RPMI7951 (cell line): ENCODE measurements at regions not wholly inside any gene's neighbourhood (a gene's known extent, or its start where the extent isn't known, plus 50 kb on each side); places are given as distances from the start of the nearest gene placed in this dataset.

Source experiments
- DNase-seq: peaks from one replicate; pipeline ENCODE4 v3.0.0-alpha.2; 2012; ENCODE audit warnings: low read depth

DNA sequence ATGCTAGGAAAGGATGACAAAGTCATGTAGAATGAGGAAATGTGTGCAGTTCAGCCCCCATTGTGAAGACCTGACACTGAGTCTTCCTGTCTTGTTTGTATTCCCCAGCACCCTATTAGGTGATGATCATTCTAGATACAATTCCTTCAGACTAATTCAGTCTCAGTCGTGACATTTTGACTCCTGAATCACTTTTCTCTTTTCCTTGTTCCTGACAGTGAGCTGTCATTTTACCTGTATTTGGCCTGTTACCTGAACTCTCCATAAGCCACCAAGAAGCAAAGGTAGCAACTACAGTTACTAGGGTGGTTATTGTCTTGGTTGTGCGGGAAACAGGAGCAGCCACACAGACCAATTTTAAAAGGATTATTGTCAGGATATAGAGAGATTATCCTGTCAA lies 111.4 kb upstream of the TAC1 start:
- no peak for DNase-seq

DNA sequence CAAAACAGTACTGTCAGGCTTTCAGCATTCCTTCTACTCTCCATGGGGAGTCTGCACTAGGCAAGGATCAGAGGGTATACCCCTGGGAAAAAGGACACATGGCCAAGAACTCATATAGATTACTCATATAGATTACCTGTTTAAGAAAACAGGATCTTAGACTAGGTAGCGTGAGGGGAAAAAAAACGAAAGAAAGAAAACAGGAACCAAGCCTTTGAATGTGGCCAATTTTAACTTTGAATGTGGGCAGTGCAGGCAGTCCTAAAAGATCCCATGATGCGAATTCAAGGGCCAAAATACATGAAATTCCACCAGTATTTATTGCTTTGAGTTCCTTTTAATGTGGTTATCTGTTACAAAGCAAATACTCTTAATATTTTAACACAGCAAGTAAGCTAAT lies 108.6 kb upstream of the TAC1 start:
- no peak for DNase-seq

DNA sequence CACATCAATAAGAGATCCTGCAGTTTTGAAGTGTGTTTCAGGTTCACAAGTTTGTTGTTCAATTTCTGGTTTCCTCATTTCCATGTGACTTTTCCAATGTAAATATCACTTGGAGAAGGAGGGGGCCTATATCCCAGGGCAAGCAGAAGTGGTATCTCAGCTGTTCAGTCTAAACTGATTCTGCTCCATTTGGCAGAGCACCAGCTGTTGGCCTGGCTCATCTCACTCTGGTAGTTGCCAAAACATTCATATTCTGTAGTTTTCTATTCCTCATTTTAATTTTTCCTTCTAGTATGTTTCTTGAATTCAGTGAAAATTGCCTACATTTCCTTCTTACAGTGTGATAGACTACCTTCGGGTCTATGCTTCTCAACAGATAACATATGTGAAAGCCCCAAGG lies 101.8 kb upstream of the TAC1 start:
- DNase-seq, result no peak

DNA sequence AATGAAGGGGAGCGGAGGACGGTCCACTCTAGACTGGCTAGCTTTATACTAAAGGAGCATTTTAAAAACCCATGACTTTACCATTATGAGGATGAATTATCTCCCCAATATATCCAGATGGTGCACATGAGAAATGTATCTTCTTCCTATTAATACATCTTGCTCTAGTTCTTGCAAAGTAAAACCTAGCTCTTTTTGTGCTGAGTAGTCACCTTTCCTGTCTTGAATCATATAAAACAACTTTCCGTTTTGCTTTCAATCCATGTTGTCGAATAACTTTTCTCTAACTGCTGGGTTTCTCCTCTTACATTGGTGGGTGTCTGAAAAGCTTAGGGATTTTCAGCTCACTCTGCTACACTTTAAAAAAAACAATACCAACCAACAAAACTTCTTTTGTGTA lies 96.3 kb upstream of the TAC1 start:
- no peak for DNase-seq

DNA sequence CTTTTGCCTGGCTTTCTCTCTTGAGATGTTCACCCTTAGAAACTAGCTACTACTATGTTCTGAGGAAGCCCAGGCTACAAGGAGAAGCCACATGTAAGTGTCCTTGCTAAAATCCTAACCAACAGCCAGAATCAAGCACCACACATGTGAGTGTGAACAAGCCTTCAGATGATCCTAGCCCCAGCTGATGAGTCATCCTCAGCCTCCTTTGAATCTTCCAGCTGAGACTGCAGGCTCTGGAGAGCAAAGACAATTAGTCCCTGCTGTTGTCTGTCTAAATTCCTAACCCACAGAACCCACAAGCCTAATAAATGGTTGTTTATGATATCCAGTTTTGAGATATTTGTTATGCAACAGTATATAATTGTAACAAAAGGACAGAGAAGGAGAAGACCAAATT lies 92.8 kb upstream of the TAC1 start:
- peak; percentile 61 for DNase-seq

DNA sequence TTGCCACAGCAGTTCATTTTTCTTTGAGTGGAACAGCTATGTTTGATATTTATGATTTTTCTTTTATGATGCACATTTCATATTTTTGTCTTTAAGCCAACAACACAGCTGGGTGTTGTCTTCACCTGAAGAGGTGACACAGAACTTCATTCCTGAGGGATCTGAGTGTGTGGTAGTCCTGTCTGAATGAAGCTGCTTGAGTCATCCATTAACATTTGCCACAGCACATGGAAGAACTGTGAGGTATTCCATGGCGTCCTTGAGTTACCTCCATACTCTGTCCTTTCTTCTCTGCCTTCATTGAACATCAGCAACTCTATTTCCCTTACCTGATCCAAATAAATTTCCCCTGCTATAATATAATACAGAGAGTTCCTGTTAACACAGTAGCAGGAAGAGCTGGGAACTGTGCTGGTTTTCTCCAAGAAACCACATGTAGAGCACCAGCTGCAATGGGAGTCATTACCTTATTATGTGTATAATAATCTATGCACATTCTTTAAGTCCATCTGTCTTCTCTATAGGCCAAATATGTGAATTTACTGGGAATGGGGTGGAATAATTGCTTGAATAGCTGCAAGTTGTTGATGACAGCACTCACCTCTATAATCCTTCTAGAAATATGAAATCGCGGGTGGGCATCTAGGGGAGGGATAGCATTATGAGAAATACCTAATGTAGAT lies 72.4 kb upstream of the TAC1 start:
- DNase-seq, result no peak

DNA sequence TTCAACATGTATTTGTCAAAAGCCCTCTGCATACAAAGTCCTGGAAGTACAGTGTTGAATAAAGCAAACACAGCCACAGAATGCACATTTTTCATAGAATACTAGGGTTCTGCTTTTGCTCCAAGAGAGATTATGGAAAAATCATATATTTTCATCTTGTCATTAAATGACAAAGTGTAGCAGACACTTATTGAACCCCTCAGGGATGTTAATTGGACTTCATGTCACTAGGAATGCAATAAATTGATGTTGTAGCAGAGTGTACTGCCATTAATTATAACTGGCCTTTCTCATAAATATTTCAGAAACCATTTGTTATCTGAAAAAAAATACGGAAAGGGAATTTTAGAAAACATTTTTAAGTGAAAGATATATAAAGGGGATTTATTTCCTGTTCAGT lies 64.5 kb upstream of the TAC1 start:
- DNase-seq, result no peak

DNA sequence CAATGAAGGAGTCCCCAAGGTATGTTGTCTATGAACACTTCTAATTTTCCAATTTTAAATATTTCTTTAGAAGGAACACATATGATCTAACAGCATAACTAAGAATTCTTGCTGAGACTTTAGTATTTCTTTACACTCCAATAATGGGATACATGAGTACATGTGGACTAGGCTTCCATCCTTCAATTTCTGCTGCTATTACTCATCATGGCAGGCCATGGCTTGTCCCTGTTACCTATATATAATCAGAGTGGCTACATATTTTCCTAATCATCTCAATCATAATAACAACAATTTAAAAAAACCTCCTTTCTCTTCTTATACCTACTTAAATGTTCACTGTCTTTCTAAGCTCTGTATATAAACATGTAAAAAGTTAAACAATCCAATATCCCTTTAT lies 60.3 kb upstream of the TAC1 start:
- no peak for DNase-seq

DNA sequence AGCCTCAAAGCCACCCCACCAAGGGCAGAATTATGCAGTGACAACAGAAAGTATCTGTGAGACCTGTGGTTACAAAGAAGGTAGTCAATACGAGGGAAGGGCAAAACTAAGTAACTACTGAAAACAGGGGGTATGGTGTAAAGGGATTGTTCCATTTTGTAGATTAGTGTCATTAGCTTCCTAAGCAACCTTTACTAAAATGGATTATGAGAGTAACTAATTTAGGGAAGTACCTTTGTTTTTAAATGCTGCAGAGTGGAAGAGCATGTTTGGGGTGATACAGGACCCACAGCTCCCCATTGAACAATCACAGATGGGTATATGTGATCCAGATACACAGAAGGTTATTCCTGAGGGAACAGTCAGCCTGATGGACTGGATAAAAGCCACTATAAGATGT lies 51.3 kb upstream of the TAC1 start:
- DNase-seq, result no peak
